Liver (tissue), 8 donors: ENCODE measurements at regions not wholly inside any gene's neighbourhood (a gene's known extent, or its start where the extent isn't known, plus 50 kb on each side); places are given as distances from the start of the nearest gene placed in this dataset.

Experiments
- DNase-seq: peaks from one replicate; pipeline ENCODE4 v3.0.0-alpha.2; 2017; ENCODE audit warnings: low spot score
- H3K27ac ChIP-seq, 2 donors: one replicate each; pipeline ENCODE4 v1.7.0; 2013; ENCODE audit warnings: inconsistent platforms in 2 of 2, low read length in 2 of 2, control low read depth in 1 of 2, low read depth in 1 of 2, mild to moderate bottlenecking in 1 of 2
- H3K27me3 ChIP-seq, 4 donors: one replicate each; pipeline versions ENCODE4 v1.6.1 to v1.7.0; 2013; ENCODE audit warnings: low read length in 3 of 4, inconsistent platforms in 1 of 4, mild to moderate bottlenecking in 1 of 4, moderate library complexity in 1 of 4; ENCODE audit not compliant: control insufficient read depth in 4 of 4, insufficient read depth in 4 of 4
- H3K36me3 ChIP-seq, 4 donors: one replicate each; pipeline versions ENCODE4 v1.6.1 to v1.7.0; 2013; ENCODE audit warnings: low read length in 3 of 4, mild to moderate bottlenecking in 3 of 4, low read depth in 1 of 4, moderate library complexity in 1 of 4; ENCODE audit not compliant: control insufficient read depth in 4 of 4, insufficient read depth in 3 of 4
- H3K4me1 ChIP-seq, 4 donors: one replicate each; pipeline versions ENCODE4 v1.6.1 to v1.7.0; 2013; ENCODE audit warnings: low read length in 3 of 4, mild to moderate bottlenecking in 3 of 4, moderate library complexity in 1 of 4; ENCODE audit not compliant: control insufficient read depth in 4 of 4, insufficient read depth in 4 of 4
- H3K4me3 ChIP-seq, 3 donors: one replicate each; pipeline versions ENCODE4 v1.6.1 to v1.7.0; 2013; ENCODE audit warnings: low read length in 3 of 3, control low read depth in 1 of 3, low read depth in 1 of 3, mild to moderate bottlenecking in 1 of 3
- H3K9ac ChIP-seq, 2 donors: one replicate each; pipeline ENCODE4 v1.7.0; 2013; ENCODE audit warnings: low read length in 2 of 2, mild to moderate bottlenecking in 2 of 2, moderate library complexity in 2 of 2, control low read depth in 1 of 2, low read depth in 1 of 2
- H3K9me3 ChIP-seq, 4 donors: one replicate each; pipeline versions ENCODE4 v1.6.1 to v1.7.0; 2013; ENCODE audit warnings: low read length in 3 of 4; ENCODE audit not compliant: control insufficient read depth in 4 of 4
- EGR1 ChIP-seq, 2 donors: IDR thresholded peaks; 2 replicates each; pipeline ENCODE4 v1.6.1; 2016 to 2018; ENCODE audit warnings: antibody characterized with exemption in 2 of 2, low read depth in 2 of 2
- FOXA1 ChIP-seq: IDR thresholded peaks from 2 replicates; pipeline ENCODE4 v1.6.1; 2016; ENCODE audit warnings: antibody characterized with exemption
- FOXA2 ChIP-seq: IDR thresholded peaks from 2 replicates; pipeline ENCODE4 v1.6.1; 2016; ENCODE audit warnings: antibody characterized with exemption
- GABPA ChIP-seq, 2 donors: IDR thresholded peaks in 1 of 2; conservative IDR thresholded peaks in 1 of 2; 2 replicates each; pipeline ENCODE4 v1.6.1; 2016; ENCODE audit warnings: antibody characterized with exemption in 2 of 2, mild to moderate bottlenecking in 1 of 2, moderate library complexity in 1 of 2
- HNF4A ChIP-seq, 2 donors: conservative IDR thresholded peaks; 2 replicates each; pipeline ENCODE4 v1.6.1; 2016; ENCODE audit warnings: antibody characterized with exemption in 2 of 2, mild to moderate bottlenecking in 2 of 2
- HNF4G ChIP-seq: IDR thresholded peaks from 2 replicates; pipeline ENCODE4 v1.6.1; 2016; ENCODE audit warnings: antibody characterized with exemption
- JUND ChIP-seq, 2 donors: IDR thresholded peaks; 2 replicates each; pipeline ENCODE4 v1.6.1; 2016; ENCODE audit warnings: antibody characterized with exemption in 2 of 2
- NR2F2 ChIP-seq: IDR thresholded peaks from 2 replicates; pipeline ENCODE4 v1.6.1; 2016; ENCODE audit warnings: antibody characterized with exemption
- RAD21 ChIP-seq, 2 donors: IDR thresholded peaks; 2 replicates each; pipeline ENCODE4 v1.6.1; 2016; ENCODE audit warnings: antibody characterized with exemption in 2 of 2, mild to moderate bottlenecking in 2 of 2
- RXRA ChIP-seq, 2 donors: IDR thresholded peaks; 2 replicates each; pipeline ENCODE4 v1.6.1; 2017 to 2018; ENCODE audit warnings: antibody characterized with exemption in 2 of 2, mild to moderate bottlenecking in 1 of 2
- SP1 ChIP-seq: IDR thresholded peaks from 2 replicates; pipeline ENCODE4 v1.6.1; 2018; ENCODE audit warnings: antibody characterized with exemption, mild to moderate bottlenecking
- TAF1 ChIP-seq: conservative IDR thresholded peaks from 2 replicates; pipeline ENCODE4 v1.6.1; 2016; ENCODE audit warnings: antibody characterized with exemption, mild to moderate bottlenecking
- YY1 ChIP-seq: IDR thresholded peaks from 2 replicates; pipeline ENCODE4 v1.6.1; 2016; ENCODE audit warnings: antibody characterized with exemption, mild to moderate bottlenecking
- WGBS: extraction: QIAGEN DNeasy Blood & Tissue Kit; methylation state at CpG from one replicate; pipeline ENCODE4 v1.1.7; 2013; 5-methylcytosine and 5-hydroxymethylcytosine counted together
- TF ChIP-seq, protein P1 (sequence below): fragments of 150-350 bp; IDR thresholded peaks from 2 replicates; pipeline ENCODE4 v1.5.1; 2017; ENCODE audit warnings: improper control_type of control experiment, low read depth, low read length; ENCODE audit not compliant: missing input control
- TF ChIP-seq, protein P2 (sequence below): IDR thresholded peaks from 2 replicates; pipeline ENCODE4 v1.6.1; 2016; ENCODE audit warnings: antibody characterized with exemption
- TF ChIP-seq, protein P3 (sequence below): IDR thresholded peaks from 2 replicates; pipeline ENCODE4 v1.6.1; 2016; ENCODE audit warnings: antibody characterized with exemption, mild to moderate bottlenecking
- TF ChIP-seq, protein P4 (sequence below): IDR thresholded peaks from 2 replicates; pipeline ENCODE4 v1.6.1; 2016; ENCODE audit warnings: antibody characterized with exemption
- TF ChIP-seq, protein P5 (sequence below): IDR thresholded peaks from 2 replicates; pipeline ENCODE4 v1.6.1; 2016; ENCODE audit warnings: antibody characterized with exemption
- donor health status: healthy.
- donor health status: healthy.
- donor health status: healthy.
- donor health status: healthy.
- donor health status: healthy.

DNA sequence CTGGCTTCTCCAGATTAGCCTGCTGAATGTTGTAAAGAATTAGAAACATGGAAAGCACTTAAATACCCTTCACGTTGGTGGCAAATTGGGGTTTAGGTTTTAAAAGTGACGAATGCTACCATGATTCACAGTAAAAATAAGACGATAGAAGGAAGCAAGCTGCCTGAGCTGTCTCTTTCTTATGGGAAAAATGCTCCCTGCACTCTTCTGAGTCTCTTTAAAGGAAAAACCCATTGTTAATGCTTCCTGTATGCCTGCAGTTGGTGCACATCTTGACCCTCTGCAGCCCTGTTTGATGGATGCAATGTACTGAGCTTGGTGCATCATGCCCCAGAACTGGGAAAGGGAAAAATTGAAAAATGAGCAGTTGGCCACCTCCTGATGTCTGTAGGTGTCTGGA lies 258.6 kb upstream of the RASGRP1 start:
- Histone ChIP-seq H3K36me3 (no peaks in the 10 kb centered on the region), H3K9ac (no peak overlapping the region), H3K9me3 (no peaks in the 10 kb centered on the region), H3K4me1 (no peaks in the 10 kb centered on the region), H3K4me3 (no peak overlapping the region), H3K27me3 (no peaks in the 10 kb centered on the region), H3K27ac (no peak overlapping the region)
- no peak for TF ChIP-seq HNF4G
- TF ChIP-seq HNF4A (conservative IDR thresholded peaks at IDR 0.05), result no peak
- TF ChIP-seq, protein P1, sequence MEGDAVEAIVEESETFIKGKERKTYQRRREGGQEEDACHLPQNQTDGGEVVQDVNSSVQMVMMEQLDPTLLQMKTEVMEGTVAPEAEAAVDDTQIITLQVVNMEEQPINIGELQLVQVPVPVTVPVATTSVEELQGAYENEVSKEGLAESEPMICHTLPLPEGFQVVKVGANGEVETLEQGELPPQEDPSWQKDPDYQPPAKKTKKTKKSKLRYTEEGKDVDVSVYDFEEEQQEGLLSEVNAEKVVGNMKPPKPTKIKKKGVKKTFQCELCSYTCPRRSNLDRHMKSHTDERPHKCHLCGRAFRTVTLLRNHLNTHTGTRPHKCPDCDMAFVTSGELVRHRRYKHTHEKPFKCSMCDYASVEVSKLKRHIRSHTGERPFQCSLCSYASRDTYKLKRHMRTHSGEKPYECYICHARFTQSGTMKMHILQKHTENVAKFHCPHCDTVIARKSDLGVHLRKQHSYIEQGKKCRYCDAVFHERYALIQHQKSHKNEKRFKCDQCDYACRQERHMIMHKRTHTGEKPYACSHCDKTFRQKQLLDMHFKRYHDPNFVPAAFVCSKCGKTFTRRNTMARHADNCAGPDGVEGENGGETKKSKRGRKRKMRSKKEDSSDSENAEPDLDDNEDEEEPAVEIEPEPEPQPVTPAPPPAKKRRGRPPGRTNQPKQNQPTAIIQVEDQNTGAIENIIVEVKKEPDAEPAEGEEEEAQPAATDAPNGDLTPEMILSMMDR, result no peak
- TF ChIP-seq, protein P2, sequence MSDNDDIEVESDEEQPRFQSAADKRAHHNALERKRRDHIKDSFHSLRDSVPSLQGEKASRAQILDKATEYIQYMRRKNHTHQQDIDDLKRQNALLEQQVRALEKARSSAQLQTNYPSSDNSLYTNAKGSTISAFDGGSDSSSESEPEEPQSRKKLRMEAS, result no peak
- 73% methylated on average over 3 of the region's 3 CpGs for WGBS
- no peak for DNase-seq

DNA sequence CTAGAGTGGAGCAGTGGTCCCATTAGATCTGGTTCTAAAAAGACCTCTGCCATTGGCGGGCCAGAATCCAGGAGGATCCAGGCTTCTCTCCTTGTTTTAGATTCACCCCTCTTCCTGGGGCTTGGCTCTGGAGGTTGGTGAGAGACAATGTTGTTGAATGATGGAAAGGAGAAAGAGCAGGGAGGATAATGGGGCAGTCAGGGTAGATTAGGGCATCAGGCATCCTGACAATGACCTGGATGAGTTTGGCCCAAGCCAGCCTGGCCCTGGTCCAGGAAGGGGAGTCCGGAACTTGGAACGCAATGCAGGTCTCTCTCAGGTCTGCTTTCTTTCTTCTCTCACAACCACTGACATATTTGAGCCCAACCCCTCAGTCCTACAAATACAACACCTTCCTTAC lies 260.1 kb upstream of the RASGRP1 start:
- no peaks in the 10 kb centered on the region for H3K27me3 ChIP-seq
- no peaks in the 10 kb centered on the region for H3K9me3 ChIP-seq
- DNase-seq, result no peak
- H3K36me3 ChIP-seq, result no peaks in the 10 kb centered on the region
- no peaks in the 10 kb centered on the region for H3K4me1 ChIP-seq
- WGBS, result 78% methylated on average over 3 of the region's 3 CpGs
- no peak overlapping the region for H3K9ac ChIP-seq
- no peak overlapping the region for H3K4me3 ChIP-seq
- TF ChIP-seq EGR1 (IDR thresholded peaks at IDR 0.05; ENCODE audit: low read depth in 2 of 2) (no peak), RXRA (IDR thresholded peaks at IDR 0.05) (no peak), SP1 (no peak), HNF4A (conservative IDR thresholded peaks at IDR 0.05) (no peak), NR2F2 (no peak), GABPA (IDR thresholded peaks at IDR 0.05 in 1 of 2, conservative IDR thresholded peaks at IDR 0.05 in 1 of 2) (no peak), FOXA2 (no peak)
- TF ChIP-seq, protein P3, sequence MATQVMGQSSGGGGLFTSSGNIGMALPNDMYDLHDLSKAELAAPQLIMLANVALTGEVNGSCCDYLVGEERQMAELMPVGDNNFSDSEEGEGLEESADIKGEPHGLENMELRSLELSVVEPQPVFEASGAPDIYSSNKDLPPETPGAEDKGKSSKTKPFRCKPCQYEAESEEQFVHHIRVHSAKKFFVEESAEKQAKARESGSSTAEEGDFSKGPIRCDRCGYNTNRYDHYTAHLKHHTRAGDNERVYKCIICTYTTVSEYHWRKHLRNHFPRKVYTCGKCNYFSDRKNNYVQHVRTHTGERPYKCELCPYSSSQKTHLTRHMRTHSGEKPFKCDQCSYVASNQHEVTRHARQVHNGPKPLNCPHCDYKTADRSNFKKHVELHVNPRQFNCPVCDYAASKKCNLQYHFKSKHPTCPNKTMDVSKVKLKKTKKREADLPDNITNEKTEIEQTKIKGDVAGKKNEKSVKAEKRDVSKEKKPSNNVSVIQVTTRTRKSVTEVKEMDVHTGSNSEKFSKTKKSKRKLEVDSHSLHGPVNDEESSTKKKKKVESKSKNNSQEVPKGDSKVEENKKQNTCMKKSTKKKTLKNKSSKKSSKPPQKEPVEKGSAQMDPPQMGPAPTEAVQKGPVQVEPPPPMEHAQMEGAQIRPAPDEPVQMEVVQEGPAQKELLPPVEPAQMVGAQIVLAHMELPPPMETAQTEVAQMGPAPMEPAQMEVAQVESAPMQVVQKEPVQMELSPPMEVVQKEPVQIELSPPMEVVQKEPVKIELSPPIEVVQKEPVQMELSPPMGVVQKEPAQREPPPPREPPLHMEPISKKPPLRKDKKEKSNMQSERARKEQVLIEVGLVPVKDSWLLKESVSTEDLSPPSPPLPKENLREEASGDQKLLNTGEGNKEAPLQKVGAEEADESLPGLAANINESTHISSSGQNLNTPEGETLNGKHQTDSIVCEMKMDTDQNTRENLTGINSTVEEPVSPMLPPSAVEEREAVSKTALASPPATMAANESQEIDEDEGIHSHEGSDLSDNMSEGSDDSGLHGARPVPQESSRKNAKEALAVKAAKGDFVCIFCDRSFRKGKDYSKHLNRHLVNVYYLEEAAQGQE, result no peak
- TF ChIP-seq, protein P2, result no peak
- H3K27ac ChIP-seq, result no peak overlapping the region

DNA sequence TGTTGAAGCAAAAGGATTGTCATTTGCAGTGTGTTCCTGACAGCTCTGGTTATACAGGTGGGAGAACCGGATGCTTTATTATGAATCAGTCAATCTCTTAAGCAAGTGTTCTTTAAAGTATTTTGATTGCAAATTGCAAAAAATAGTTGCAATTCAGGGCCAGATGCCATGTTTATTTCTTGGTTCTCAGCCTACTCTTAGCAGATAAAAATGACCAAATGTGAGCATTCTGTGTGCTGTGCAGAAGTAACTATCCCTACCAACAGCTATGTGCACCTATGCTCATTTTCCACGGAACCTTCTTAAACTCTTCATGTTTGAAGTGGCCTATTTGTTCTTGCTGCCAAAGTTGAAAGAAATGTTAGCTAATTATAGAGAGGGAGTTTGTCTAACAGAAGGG lies 262.3 kb upstream of the RASGRP1 start:
- no peaks in the 10 kb centered on the region for H3K36me3 ChIP-seq
- no peaks in the 10 kb centered on the region for H3K9me3 ChIP-seq
- no peaks in the 10 kb centered on the region for H3K4me1 ChIP-seq
- H3K4me3 ChIP-seq, result no peak overlapping the region
- WGBS, result 81% methylated on average over 2 of the region's 2 CpGs
- no peaks in the 10 kb centered on the region for H3K27me3 ChIP-seq
- DNase-seq, result no peak
- H3K27ac ChIP-seq, result no peak overlapping the region
- H3K9ac ChIP-seq, result no peak overlapping the region
- TF ChIP-seq HNF4A (conservative IDR thresholded peaks at IDR 0.05), result no peak
- TF ChIP-seq NR2F2, result no peak
- no peak for TF ChIP-seq FOXA1
- no peak for TF ChIP-seq YY1
- TF ChIP-seq, protein P4, sequence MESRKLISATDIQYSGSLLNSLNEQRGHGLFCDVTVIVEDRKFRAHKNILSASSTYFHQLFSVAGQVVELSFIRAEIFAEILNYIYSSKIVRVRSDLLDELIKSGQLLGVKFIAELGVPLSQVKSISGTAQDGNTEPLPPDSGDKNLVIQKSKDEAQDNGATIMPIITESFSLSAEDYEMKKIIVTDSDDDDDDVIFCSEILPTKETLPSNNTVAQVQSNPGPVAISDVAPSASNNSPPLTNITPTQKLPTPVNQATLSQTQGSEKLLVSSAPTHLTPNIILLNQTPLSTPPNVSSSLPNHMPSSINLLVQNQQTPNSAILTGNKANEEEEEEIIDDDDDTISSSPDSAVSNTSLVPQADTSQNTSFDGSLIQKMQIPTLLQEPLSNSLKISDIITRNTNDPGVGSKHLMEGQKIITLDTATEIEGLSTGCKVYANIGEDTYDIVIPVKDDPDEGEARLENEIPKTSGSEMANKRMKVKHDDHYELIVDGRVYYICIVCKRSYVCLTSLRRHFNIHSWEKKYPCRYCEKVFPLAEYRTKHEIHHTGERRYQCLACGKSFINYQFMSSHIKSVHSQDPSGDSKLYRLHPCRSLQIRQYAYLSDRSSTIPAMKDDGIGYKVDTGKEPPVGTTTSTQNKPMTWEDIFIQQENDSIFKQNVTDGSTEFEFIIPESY, result no peak
- TF ChIP-seq JUND (IDR thresholded peaks at IDR 0.05), result no peak
- no peak for TF ChIP-seq SP1
- TF ChIP-seq HNF4G, result no peak
- TF ChIP-seq TAF1, result no peak
- no peak for TF ChIP-seq EGR1 (IDR thresholded peaks at IDR 0.05; ENCODE audit: low read depth in 2 of 2)
- TF ChIP-seq, protein P5, sequence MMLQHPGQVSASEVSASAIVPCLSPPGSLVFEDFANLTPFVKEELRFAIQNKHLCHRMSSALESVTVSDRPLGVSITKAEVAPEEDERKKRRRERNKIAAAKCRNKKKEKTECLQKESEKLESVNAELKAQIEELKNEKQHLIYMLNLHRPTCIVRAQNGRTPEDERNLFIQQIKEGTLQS, result no peak
- TF ChIP-seq, protein P2, result no peak
- TF ChIP-seq RAD21 (IDR thresholded peaks at IDR 0.05), result no peak
- no peak for TF ChIP-seq GABPA (IDR thresholded peaks at IDR 0.05 in 1 of 2, conservative IDR thresholded peaks at IDR 0.05 in 1 of 2)
- no peak for TF ChIP-seq RXRA (IDR thresholded peaks at IDR 0.05)
- no peak for TF ChIP-seq FOXA2
